ENCODE measurements at regions not wholly inside any gene's neighbourhood (a gene's known extent, or its start where the extent isn't known, plus 50 kb on each side); places are given as distances from the start of the nearest gene placed in this dataset.

GRCh38 chr18:72638376-72638775, 94.2 kb upstream of the CBLN2 start:
- TF ChIP-seq CTCF (conservative IDR thresholded peaks at IDR 0.05; ENCODE audit: low read depth, low read length) (no peak), POLR2A (IDR thresholded peaks at IDR 0.05; ENCODE audit: low read depth, low read length) (no peak), NFE2L2 (IDR thresholded peaks at IDR 0.05; ENCODE audit: low read depth, low read length) (no peak), BHLHE40 (IDR thresholded peaks at IDR 0.05; ENCODE audit: low read depth, low read length) (no peak), RAD21 (IDR thresholded peaks at IDR 0.05; ENCODE audit: low read length) (no peak), SMC3 (IDR thresholded peaks at IDR 0.05; ENCODE audit: low read depth, low read length) (no peak), RFX5 (IDR thresholded peaks at IDR 0.05; ENCODE audit: low read depth, low read length) (no peak)
